HCT116 (cell line): ENCODE measurements at regions not wholly inside any gene's neighbourhood (a gene's known extent, or its start where the extent isn't known, plus 50 kb on each side); places are given as distances from the start of the nearest gene placed in this dataset.

Source experiments
- ATAC-seq: fragments of 200-7000 bp; cut with Tn5 transposase; 2 replicates; pipeline ENCODE4 v1.9.1; 2020; ENCODE audit warnings: mild to moderate bottlenecking, moderate library complexity
- BruUV-seq: library from RNA; stranded (reverse); fragments of 400-500 nt; replicated peaks from 2 replicates; lab custom pipeline; 2021; lab: Mats Ljungman, UMichigan
- CTCF ChIA-PET: fragments of 300-600 bp; sonication (Branson Sonifier 250); formaldehyde crosslinking; loops from one replicate; lab custom pipeline; 2021; ENCODE audit warnings: antibody characterized with exemption; lab: Charles Lee
- POLR2A ChIA-PET: fragments of 300-600, 350-600 bp; sonication (Branson Sonifier 250); formaldehyde crosslinking; loops from one replicate; lab custom pipeline; 2021; ENCODE audit warnings: antibody characterized with exemption; lab: Charles Lee
- RAD21 ChIA-PET, 2 experiments: fragments of 300-600 bp; sonication (Branson Sonifier 250); formaldehyde crosslinking; loops; one replicate each; lab custom pipeline; 2023; ENCODE audit warnings: low total read pairs in 2 of 2; ENCODE audit not compliant: uncharacterized antibody in 2 of 2, unreplicated experiment in 2 of 2, low non-redundant PET in 1 of 2; lab: Charles Lee
- DNase-seq: peaks from one replicate; pipeline ENCODE4 v3.0.0-alpha.2; 2010; ENCODE audit warnings: low read depth, low spot score
- H2AFZ ChIP-seq: fragments of 200-600 bp; shearing (Covaris generic), sonication (generic); 2 replicates; pipeline ENCODE4 v1.6.1; 2017; ENCODE audit warnings: low read depth, mixed run types, mixed read lengths, antibody characterized with exemption, low read length; ENCODE audit not compliant: poor library complexity, severe bottlenecking
- H3K27ac ChIP-seq: 2 replicates; pipeline ENCODE4 v1.5.1; 2012; ENCODE audit warnings: low read depth, low read length
- H3K27me3 ChIP-seq: fragments of 200-600 bp; sonication (generic); 2 replicates; pipeline ENCODE4 v1.6.1; 2016; ENCODE audit warnings: mixed run types, low read length, mixed read lengths; ENCODE audit not compliant: insufficient read depth
- H3K36me3 ChIP-seq, 2 experiments: fragments of 200-500 bp in 1 of 2; fragments of 200-600 bp in 1 of 2; sonication (Bioruptor generic) in 1 of 2; sonication (generic) in 1 of 2; 2 replicates each; pipeline versions ENCODE4 v1.5.1 to v1.6.1; 2014 to 2016; ENCODE audit warnings: low read length in 2 of 2, inconsistent platforms in 1 of 2, mixed read lengths in 1 of 2, mixed run types in 1 of 2; ENCODE audit not compliant: insufficient read depth in 2 of 2, control insufficient read depth in 1 of 2
- H3K4me1 ChIP-seq, 2 experiments: fragments of 200-600 bp in 1 of 2; sonication (generic) in 1 of 2; 2 replicates each; pipeline versions ENCODE4 v1.5.1 to v1.6.1; 2012 to 2017; ENCODE audit warnings: low read length in 2 of 2, inconsistent platforms in 1 of 2, mild to moderate bottlenecking in 1 of 2, mixed read lengths in 1 of 2, mixed run types in 1 of 2, moderate library complexity in 1 of 2; ENCODE audit not compliant: insufficient read depth in 2 of 2, control insufficient read depth in 1 of 2
- H3K4me2 ChIP-seq: fragments of 200-600 bp; sonication (generic); 2 replicates; pipeline ENCODE4 v1.6.1; 2017; ENCODE audit warnings: mixed run types, low read length, mixed read lengths
- H3K4me3 ChIP-seq, 2 experiments: fragments of 200-600 bp in 1 of 2; sonication (generic) in 1 of 2; replicated peaks in 1 of 2; 2 replicates each; pipeline ENCODE4 v1.5.1; 2011 to 2016; ENCODE audit warnings: low read length in 2 of 2, control low read depth in 1 of 2, low read depth in 1 of 2, mild to moderate bottlenecking in 1 of 2, mixed read lengths in 1 of 2, mixed run types in 1 of 2
- H3K79me2 ChIP-seq: fragments of 200-600 bp; sonication (generic); 2 replicates; pipeline ENCODE4 v1.6.1; 2017; ENCODE audit warnings: mild to moderate bottlenecking, mixed run types, low read length, moderate library complexity, mixed read lengths; ENCODE audit not compliant: insufficient read depth
- H3K9ac ChIP-seq: fragments of 200-600 bp; sonication (generic); 2 replicates; pipeline ENCODE4 v1.6.1; 2016; ENCODE audit warnings: low read length, mixed read lengths
- H3K9me2 ChIP-seq: fragments of 200-600 bp; sonication (generic), shearing (Covaris generic); 2 replicates; pipeline ENCODE4 v1.6.1; 2017; ENCODE audit warnings: mixed run types, mild to moderate bottlenecking, moderate library complexity; ENCODE audit not compliant: insufficient read depth
- H3K9me3 ChIP-seq, 2 experiments: fragments of 200-500 bp in 1 of 2; fragments of 200-600 bp in 1 of 2; sonication (Bioruptor generic) in 1 of 2; sonication (generic) in 1 of 2; 2 replicates each; pipeline ENCODE4 v1.6.1; 2014 to 2017; ENCODE audit warnings: low read length in 2 of 2, mixed read lengths in 2 of 2, inconsistent platforms in 1 of 2, low read depth in 1 of 2, mild to moderate bottlenecking in 1 of 2, mixed run types in 1 of 2, moderate library complexity in 1 of 2; ENCODE audit not compliant: control insufficient read depth in 1 of 2, insufficient read depth in 1 of 2
- H4K20me1 ChIP-seq: fragments of 200-600 bp; sonication (generic), shearing (Covaris generic); 2 replicates; pipeline ENCODE4 v1.6.1; 2017; ENCODE audit warnings: mixed run types, mild to moderate bottlenecking, moderate library complexity; ENCODE audit not compliant: insufficient read depth
- CBX3 ChIP-seq: IDR thresholded peaks from 2 replicates; pipeline ENCODE4 v1.6.1; 2012; ENCODE audit warnings: low read depth
- ELF1 ChIP-seq: IDR thresholded peaks from 2 replicates; pipeline ENCODE4 v1.6.1; 2012; ENCODE audit warnings: low read depth, borderline replicate concordance
- EZH2 ChIP-seq: fragments of 200-600 bp; sonication (generic); IDR thresholded peaks from 2 replicates; pipeline ENCODE4 v1.6.1; 2017; ENCODE audit warnings: antibody characterized with exemption, mixed run types
- EZH2phosphoT487 ChIP-seq: fragments of 200-600 bp; IDR thresholded peaks from 2 replicates; pipeline ENCODE4 v1.6.1; 2018; ENCODE audit warnings: antibody characterized with exemption, borderline replicate concordance
- FOSL1 ChIP-seq: IDR thresholded peaks from 2 replicates; pipeline ENCODE4 v1.6.1; 2012; ENCODE audit warnings: low read depth
- POLR2A ChIP-seq: IDR thresholded peaks from 2 replicates; pipeline ENCODE4 v1.7.0; 2011; ENCODE audit warnings: borderline replicate concordance; ENCODE audit not compliant: insufficient read depth, insufficient read length; ENCODE audit errors: extremely low read depth
- TCF7L2 ChIP-seq: IDR thresholded peaks from 2 replicates; pipeline ENCODE4 v1.7.0; 2011; ENCODE audit warnings: borderline replicate concordance, inconsistent platforms; ENCODE audit not compliant: insufficient read depth, insufficient read length; ENCODE audit errors: extremely low read depth
- YY1 ChIP-seq: IDR thresholded peaks from 2 replicates; pipeline ENCODE4 v1.6.1; 2011; ENCODE audit warnings: low read length, low read depth, moderate library complexity, mild to moderate bottlenecking; ENCODE audit not compliant: insufficient replicate concordance; ENCODE audit errors: extremely low read depth
- ZFX ChIP-seq: fragments of 450-650 bp; IDR thresholded peaks from 2 replicates; pipeline ENCODE4 v1.6.1; 2017
- intact Hi-C: fragments of 100-400 bp; cut with micrococcal nuclease; formaldehyde crosslinking; loops from 2 replicates; pipeline ENCODE4 v1.10.0; 2022
- TF ChIP-seq, protein P1 (sequence below), 3 experiments: fragments of 200-600 bp in 1 of 3; sonication (generic) in 1 of 3; IDR thresholded peaks in 2 of 3; conservative IDR thresholded peaks in 1 of 3; 2 replicates each; pipeline ENCODE4 v1.5.1; 2012 to 2017; ENCODE audit warnings: low read depth in 2 of 3, low read length in 2 of 3, antibody characterized with exemption in 1 of 3, borderline replicate concordance in 1 of 3, control low read depth in 1 of 3, mild to moderate bottlenecking in 1 of 3, mixed read lengths in 1 of 3, mixed run types in 1 of 3, moderate library complexity in 1 of 3; ENCODE audit not compliant: insufficient read depth in 1 of 3
- TF ChIP-seq, protein P2 (sequence below): IDR thresholded peaks from 2 replicates; pipeline ENCODE4 v1.6.1; 2012; ENCODE audit warnings: low read depth
- TF ChIP-seq, protein P3 (sequence below): IDR thresholded peaks from 2 replicates; pipeline ENCODE4 v1.6.1; 2012

DNA sequence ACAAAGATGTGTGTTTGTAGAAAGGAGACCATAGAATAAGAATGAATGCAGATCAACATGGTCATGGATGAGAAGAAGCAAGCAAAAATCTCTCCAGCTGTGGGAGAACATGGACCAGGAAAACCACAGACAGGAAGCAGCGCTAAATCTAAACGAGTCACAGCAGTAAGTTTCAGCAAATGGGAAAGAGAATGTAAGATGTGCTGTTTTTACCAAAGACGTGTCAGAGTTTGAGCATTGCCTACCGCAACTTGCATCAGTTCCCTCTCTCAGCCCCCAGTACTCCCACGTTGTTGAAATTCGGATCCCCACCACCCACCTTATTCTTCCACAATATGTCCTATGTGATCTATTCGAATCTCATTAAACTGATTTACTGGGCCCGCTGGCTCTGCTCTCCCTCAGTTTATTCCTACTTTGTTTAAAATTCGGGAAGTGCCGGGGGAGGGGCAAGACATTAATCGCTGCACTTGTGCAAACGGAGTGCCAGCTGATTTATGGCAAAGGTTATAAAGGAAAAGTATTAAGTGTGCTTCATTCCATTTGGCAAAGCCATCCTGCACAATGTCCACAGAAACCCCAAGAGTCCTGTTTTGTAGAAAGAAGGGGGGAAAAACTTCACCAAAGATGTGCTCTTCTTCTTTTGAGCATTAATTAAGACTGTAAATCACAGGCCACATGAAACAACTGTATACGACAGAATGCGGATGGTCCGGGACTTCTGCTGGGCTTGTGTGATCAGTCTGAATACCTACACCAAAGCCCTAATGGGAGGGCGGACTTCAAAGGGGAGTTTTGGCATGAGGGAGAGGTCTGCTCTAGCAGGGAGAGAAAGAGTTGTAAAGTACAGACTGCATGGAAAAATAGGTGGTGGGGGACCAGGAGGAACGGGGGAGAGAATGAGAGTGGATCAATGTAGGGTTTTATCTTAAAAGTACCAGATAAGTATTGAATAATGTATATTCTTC, 59.1 kb upstream of the PRDM1 start:
- CTCF ChIA-PET = no interaction called here
- TF ChIP-seq YY1 = no peak
- TF ChIP-seq TCF7L2 = no peak
- TF ChIP-seq EZH2phosphoT487 = no peak
- TF ChIP-seq ZFX = no peak
- TF ChIP-seq, protein P1, sequence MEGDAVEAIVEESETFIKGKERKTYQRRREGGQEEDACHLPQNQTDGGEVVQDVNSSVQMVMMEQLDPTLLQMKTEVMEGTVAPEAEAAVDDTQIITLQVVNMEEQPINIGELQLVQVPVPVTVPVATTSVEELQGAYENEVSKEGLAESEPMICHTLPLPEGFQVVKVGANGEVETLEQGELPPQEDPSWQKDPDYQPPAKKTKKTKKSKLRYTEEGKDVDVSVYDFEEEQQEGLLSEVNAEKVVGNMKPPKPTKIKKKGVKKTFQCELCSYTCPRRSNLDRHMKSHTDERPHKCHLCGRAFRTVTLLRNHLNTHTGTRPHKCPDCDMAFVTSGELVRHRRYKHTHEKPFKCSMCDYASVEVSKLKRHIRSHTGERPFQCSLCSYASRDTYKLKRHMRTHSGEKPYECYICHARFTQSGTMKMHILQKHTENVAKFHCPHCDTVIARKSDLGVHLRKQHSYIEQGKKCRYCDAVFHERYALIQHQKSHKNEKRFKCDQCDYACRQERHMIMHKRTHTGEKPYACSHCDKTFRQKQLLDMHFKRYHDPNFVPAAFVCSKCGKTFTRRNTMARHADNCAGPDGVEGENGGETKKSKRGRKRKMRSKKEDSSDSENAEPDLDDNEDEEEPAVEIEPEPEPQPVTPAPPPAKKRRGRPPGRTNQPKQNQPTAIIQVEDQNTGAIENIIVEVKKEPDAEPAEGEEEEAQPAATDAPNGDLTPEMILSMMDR (IDR thresholded peaks at IDR 0.05 in 2 of 3, conservative IDR thresholded peaks at IDR 0.05 in 1 of 3; ENCODE audit: borderline replicate concordance in 1 of 3, insufficient read depth in 1 of 3, low read depth in 2 of 3, low read length in 2 of 3) = no peak
- TF ChIP-seq ELF1 = no peak
- no peak for TF ChIP-seq FOSL1
- TF ChIP-seq POLR2A = no peak
- TF ChIP-seq EZH2 = no peak
- TF ChIP-seq, protein P2, sequence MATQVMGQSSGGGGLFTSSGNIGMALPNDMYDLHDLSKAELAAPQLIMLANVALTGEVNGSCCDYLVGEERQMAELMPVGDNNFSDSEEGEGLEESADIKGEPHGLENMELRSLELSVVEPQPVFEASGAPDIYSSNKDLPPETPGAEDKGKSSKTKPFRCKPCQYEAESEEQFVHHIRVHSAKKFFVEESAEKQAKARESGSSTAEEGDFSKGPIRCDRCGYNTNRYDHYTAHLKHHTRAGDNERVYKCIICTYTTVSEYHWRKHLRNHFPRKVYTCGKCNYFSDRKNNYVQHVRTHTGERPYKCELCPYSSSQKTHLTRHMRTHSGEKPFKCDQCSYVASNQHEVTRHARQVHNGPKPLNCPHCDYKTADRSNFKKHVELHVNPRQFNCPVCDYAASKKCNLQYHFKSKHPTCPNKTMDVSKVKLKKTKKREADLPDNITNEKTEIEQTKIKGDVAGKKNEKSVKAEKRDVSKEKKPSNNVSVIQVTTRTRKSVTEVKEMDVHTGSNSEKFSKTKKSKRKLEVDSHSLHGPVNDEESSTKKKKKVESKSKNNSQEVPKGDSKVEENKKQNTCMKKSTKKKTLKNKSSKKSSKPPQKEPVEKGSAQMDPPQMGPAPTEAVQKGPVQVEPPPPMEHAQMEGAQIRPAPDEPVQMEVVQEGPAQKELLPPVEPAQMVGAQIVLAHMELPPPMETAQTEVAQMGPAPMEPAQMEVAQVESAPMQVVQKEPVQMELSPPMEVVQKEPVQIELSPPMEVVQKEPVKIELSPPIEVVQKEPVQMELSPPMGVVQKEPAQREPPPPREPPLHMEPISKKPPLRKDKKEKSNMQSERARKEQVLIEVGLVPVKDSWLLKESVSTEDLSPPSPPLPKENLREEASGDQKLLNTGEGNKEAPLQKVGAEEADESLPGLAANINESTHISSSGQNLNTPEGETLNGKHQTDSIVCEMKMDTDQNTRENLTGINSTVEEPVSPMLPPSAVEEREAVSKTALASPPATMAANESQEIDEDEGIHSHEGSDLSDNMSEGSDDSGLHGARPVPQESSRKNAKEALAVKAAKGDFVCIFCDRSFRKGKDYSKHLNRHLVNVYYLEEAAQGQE = no peak
- TF ChIP-seq, protein P3, sequence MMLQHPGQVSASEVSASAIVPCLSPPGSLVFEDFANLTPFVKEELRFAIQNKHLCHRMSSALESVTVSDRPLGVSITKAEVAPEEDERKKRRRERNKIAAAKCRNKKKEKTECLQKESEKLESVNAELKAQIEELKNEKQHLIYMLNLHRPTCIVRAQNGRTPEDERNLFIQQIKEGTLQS = no peak
- TF ChIP-seq CBX3 = no peak
- Histone ChIP-seq H3K27ac (no peak overlapping the region), H3K36me3 (no peaks in the 10 kb centered on the region), H3K27me3 (no peaks in the 10 kb centered on the region), H3K79me2 (no peaks in the 10 kb centered on the region), H3K9me2 (no peaks in the 10 kb centered on the region), H3K4me1 (no peaks in the 10 kb centered on the region), H3K4me2 (no peak overlapping the region), H3K9ac (no peak overlapping the region), H2AFZ (no peak overlapping the region), H3K4me3 (no peak overlapping the region), H4K20me1 (no peaks in the 10 kb centered on the region), H3K9me3 (no peaks in the 10 kb centered on the region)
- no TSS peak for BruUV-seq
- POLR2A ChIA-PET = no interaction called here
- intact Hi-C loops = no loop called here
- DNase-seq (no peak), ATAC-seq (no peak)
- RAD21 ChIA-PET = no interaction called here
